ENCODE measurements at regions not wholly inside any gene's neighbourhood (a gene's known extent, or its start where the extent isn't known, plus 50 kb on each side); places are given as distances from the start of the nearest gene placed in this dataset.

GRCh38 chr13:112324116-112324515 lies 52.0 kb upstream of the SPACA7 start:
- TF ChIP-seq EZH2phosphoT487 (IDR thresholded peaks at IDR 0.05; ENCODE audit: insufficient read depth, low read depth) (no peak), EZH2 (IDR thresholded peaks at IDR 0.05; ENCODE audit: insufficient read depth, poor library complexity, severe bottlenecking) (no peak)
